Kidney epithelial cell (primary cell): ENCODE measurements at regions not wholly inside any gene's neighbourhood (a gene's known extent, or its start where the extent isn't known, plus 50 kb on each side); places are given as distances from the start of the nearest gene placed in this dataset.
"Not testable (repeated sequence)": the region's sequence is repeated elsewhere in the genome, so short reads cannot be mapped to it uniquely, and the experiment has no call there.

Experiments used
- DNase-seq: peaks from one replicate; pipeline ENCODE4 v3.0.0-alpha.2; 2010; ENCODE audit warnings: low read depth
- H3K27me3 ChIP-seq: 2 replicates; pipeline ENCODE4 v1.6.0; 2011; ENCODE audit warnings: low read length; ENCODE audit not compliant: control insufficient read depth, insufficient read depth
- H3K36me3 ChIP-seq: 2 replicates; pipeline ENCODE4 v1.5.1; 2011; ENCODE audit warnings: low read length; ENCODE audit not compliant: control insufficient read depth, insufficient read depth
- H3K4me3 ChIP-seq: 2 replicates; pipeline ENCODE4 v1.5.1; 2011; ENCODE audit warnings: low read depth, mild to moderate bottlenecking, control low read depth, low read length
- CTCF ChIP-seq: IDR thresholded peaks from 2 replicates; pipeline ENCODE4 v1.5.1; 2011; ENCODE audit warnings: mild to moderate bottlenecking, moderate library complexity, low read length, control low read depth, inconsistent platforms; ENCODE audit not compliant: insufficient read depth, poor library complexity, severe bottlenecking

DNA sequence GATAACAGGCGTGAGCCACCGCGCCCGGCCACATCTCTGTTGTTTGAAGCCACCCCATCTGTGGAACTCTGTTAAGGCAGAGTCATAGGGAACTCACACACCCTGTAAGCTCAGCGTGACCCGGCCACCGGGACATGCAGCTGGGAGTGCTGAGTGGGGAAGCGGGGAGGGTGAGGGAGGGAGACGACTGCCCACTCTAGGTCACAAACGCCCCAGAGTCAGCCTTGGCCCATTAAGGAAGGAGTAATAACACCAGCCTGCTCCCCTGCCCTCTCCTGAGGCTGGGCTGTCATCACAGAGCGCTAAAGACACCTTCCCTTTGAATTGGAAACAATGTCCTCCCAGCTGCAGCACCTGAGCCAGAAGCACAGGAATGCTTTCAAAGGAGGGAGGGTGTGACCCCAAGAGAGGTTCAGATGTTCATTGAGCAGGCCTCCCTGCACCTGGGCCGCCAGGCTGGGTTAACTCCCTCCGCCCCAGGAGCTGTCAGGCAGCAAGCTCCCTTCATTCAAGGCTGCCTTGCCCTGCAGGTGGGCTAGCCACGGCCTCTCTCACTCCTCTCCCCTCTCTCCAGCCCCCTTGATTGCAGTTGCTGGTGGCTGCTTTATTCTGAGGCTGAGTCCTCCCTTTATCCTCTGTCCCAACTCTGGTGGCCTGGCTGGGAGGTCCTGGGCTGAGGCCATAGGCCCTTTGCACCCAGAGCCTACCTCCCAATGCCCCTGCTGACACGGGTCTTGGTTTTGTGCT is 77.2 kb upstream of the HPCAL1 start:
- TF ChIP-seq CTCF: no peak
- no peak overlapping the region for H3K4me3 ChIP-seq
- no peak for DNase-seq
- peaks cover 5% of the 10 kb centered on the region for H3K27me3 ChIP-seq
- H3K36me3 ChIP-seq: no peaks in the 10 kb centered on the region

GRCh38 chr2:10226038-10226724 is 76.5 kb upstream of the HPCAL1 start:
- TF ChIP-seq CTCF: no peak
- DNase-seq: no peak
- Histone ChIP-seq H3K27me3 (peaks cover 5% of the 10 kb centered on the region), H3K36me3 (no peaks in the 10 kb centered on the region), H3K4me3 (no peak overlapping the region)

DNA sequence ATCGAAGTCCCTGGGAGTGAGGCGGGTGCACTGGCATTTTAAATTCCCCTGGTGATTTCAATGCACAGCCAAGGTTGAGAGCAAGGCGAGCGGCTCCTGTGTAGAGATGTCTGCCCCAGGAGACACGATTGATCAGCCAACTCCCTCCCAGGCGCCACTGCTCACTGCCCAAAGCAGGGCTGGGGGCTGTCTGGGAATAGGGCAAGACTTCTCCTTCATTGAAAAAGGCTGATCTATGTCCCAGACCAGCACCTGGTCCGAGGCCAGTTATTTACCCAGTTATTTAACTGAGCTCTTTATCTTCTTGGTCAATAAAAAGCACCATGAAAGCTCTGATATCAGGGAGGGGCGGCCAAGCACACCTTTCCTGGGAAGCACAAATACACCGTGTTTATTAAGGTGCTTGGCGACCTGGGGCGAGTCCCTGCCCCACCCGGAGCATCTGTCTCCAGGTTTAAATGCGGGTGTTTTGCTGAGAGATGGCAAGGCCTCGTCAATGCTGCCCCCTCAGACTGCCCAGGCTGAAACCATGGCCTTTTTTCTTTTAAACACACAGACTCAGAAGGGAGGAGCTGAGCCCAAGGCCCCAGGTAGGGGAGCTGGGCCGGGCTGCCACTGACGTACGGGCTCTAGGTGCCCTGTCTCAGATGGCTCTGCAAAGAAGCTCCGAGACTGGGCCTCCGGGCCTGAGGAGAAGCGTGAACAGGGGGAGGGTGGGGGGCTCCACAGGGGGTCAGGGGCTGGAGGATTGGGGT is 73.9 kb upstream of the HPCAL1 start:
- H3K4me3 ChIP-seq: no peak overlapping the region
- peaks cover 5% of the 10 kb centered on the region for H3K27me3 ChIP-seq
- no peaks in the 10 kb centered on the region for H3K36me3 ChIP-seq
- no peak for DNase-seq
- no peak for TF ChIP-seq CTCF

GRCh38 chr2:10229462-10230099 is 73.1 kb upstream of the HPCAL1 start:
- Histone ChIP-seq H3K4me3 (no peak overlapping the region), H3K36me3 (no peaks in the 10 kb centered on the region), H3K27me3 (peaks cover 5% of the 10 kb centered on the region)
- DNase-seq: no peak
- TF ChIP-seq CTCF: no peak

GRCh38 chr2:10230499-10230898 is 72.2 kb upstream of the HPCAL1 start:
- Histone ChIP-seq H3K36me3 (no peaks in the 10 kb centered on the region), H3K27me3 (peaks cover 3% of the 10 kb centered on the region), H3K4me3 (no peak overlapping the region)
- no peak for DNase-seq
- no peak for TF ChIP-seq CTCF

DNA sequence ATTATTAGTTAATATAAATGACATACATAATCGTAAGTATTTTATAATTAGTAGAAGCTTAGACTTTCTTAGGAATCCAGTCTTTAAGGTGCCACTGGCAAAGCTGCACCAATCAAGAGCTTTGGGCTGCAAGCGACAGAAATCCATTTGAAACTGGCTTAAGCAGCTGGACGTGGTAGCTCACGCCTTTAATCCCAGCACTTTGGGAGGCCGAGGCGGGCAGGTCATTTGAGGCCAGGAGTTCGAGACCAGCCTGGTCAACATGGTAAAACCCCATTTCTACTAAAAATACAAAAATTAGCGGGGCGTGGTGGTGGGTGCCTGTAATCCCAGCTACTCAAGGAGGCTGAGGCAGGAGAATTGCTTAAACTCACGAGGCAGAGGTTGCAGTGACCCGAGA is 71.8 kb upstream of the HPCAL1 start:
- not testable (repeated sequence) for H3K27me3 ChIP-seq, H3K36me3 ChIP-seq, H3K4me3 ChIP-seq, DNase-seq
